ENCODE measurements at regions not wholly inside any gene's neighbourhood (a gene's known extent, or its start where the extent isn't known, plus 50 kb on each side); places are given as distances from the start of the nearest gene placed in this dataset.

- H3K9me3 Mint-ChIP-seq = peaks cover 14% of the 10 kb centered on the region
- peaks cover 9% of the 10 kb centered on the region for H3K36me3 Mint-ChIP-seq (ENCODE audit: low read depth)
- no peak overlapping the region for H3K27ac Mint-ChIP-seq
- peaks cover 50% of the 10 kb centered on the region for H3K4me1 Mint-ChIP-seq (ENCODE audit: low read depth)
- peaks cover 1% of the 10 kb centered on the region for H3K27me3 Mint-ChIP-seq (ENCODE audit: insufficient read depth)
- no peak for DNase-seq
- no peak for TF ChIP-seq CTCF (IDR thresholded peaks at IDR 0.05)
- no peak overlapping the region for H3K4me3 Mint-ChIP-seq
Observed at GRCh38 chr7:155209478-155210319, 88.0 kb upstream of the INSIG1 start.

GRCh38 chr7:155210356-155210755 lies 87.3 kb upstream of the INSIG1 start:
- H3K4me3 Mint-ChIP-seq = no peak overlapping the region
- H3K27me3 Mint-ChIP-seq (ENCODE audit: insufficient read depth) = peaks cover 1% of the 10 kb centered on the region
- TF ChIP-seq CTCF (IDR thresholded peaks at IDR 0.05) = no peak
- peaks cover 9% of the 10 kb centered on the region for H3K36me3 Mint-ChIP-seq (ENCODE audit: low read depth)
- H3K4me1 Mint-ChIP-seq (ENCODE audit: low read depth) = peaks cover 45% of the 10 kb centered on the region
- no peak overlapping the region for H3K27ac Mint-ChIP-seq
- peaks cover 14% of the 10 kb centered on the region for H3K9me3 Mint-ChIP-seq
- no peak for DNase-seq

GRCh38 chr7:155211173-155211572 lies 86.5 kb upstream of the INSIG1 start:
- Mint-ChIP-seq H3K4me3 (no peak overlapping the region), H3K9me3 (peaks cover 9% of the 10 kb centered on the region), H3K36me3 (ENCODE audit: low read depth) (peaks cover 4% of the 10 kb centered on the region; the same call in 1 of the 2 replicates), H3K27me3 (ENCODE audit: insufficient read depth) (peaks cover 1% of the 10 kb centered on the region), H3K4me1 (ENCODE audit: low read depth) (peaks cover 37% of the 10 kb centered on the region), H3K27ac (no peak overlapping the region)
- DNase-seq = no peak
- no peak for TF ChIP-seq CTCF (IDR thresholded peaks at IDR 0.05)

- TF ChIP-seq CTCF (IDR thresholded peaks at IDR 0.05) = no peak
- Mint-ChIP-seq H3K4me1 (ENCODE audit: low read depth) (peaks cover 34% of the 10 kb centered on the region), H3K36me3 (ENCODE audit: low read depth) (peaks cover under 1% of the 10 kb centered on the region; the same call in 1 of the 2 replicates), H3K27me3 (ENCODE audit: insufficient read depth) (peaks cover 1% of the 10 kb centered on the region), H3K27ac (no peak overlapping the region), H3K4me3 (no peak overlapping the region), H3K9me3 (peaks cover 5% of the 10 kb centered on the region)
- DNase-seq = no peak
Observed at GRCh38 chr7:155211761-155212160, 85.9 kb upstream of the INSIG1 start.

- H3K36me3 Mint-ChIP-seq (ENCODE audit: low read depth) = no peaks in the 10 kb centered on the region
- peaks cover 1% of the 10 kb centered on the region for H3K27me3 Mint-ChIP-seq (ENCODE audit: insufficient read depth)
Observed at GRCh38 chr7:155212301-155213015, 85.2 kb upstream of the INSIG1 start.

More at GRCh38 chr7:155212301-155213015, 85.2 kb upstream of the INSIG1 start:
- no peak overlapping the region for H3K27ac Mint-ChIP-seq
- H3K4me3 Mint-ChIP-seq = no peak overlapping the region
- no peak for TF ChIP-seq CTCF (IDR thresholded peaks at IDR 0.05)
- H3K4me1 Mint-ChIP-seq (ENCODE audit: low read depth) = peaks cover 37% of the 10 kb centered on the region
- no peak for DNase-seq
- H3K9me3 Mint-ChIP-seq = peaks cover 2% of the 10 kb centered on the region; the same call in 1 of the 2 replicates
